Activated T-helper 1 cell treated with anti-CD3 and anti-CD28 coated beads, Interleukin-12 subunit alpha, Interleukin-12 subunit beta, Interleukin-2, Interleukin-4 antibody, amounts not matched to agents 30 ng/mL and 10 ng/mL and 1 ng/mL, durations not matched to agents 14 hours and 24 hours and 36 hours (primary cell): ENCODE measurements at regions not wholly inside any gene's neighbourhood (a gene's known extent, or its start where the extent isn't known, plus 50 kb on each side); places are given as distances from the start of the nearest gene placed in this dataset.

Experiments
- DNase-seq: peaks from one replicate; pipeline ENCODE4 v3.0.0; 2021; ENCODE audit warnings: low spot score
- H3K27ac Mint-ChIP-seq: one replicate; pipeline ENCODE4 v1.8.0; 2021; ENCODE audit warnings: mild to moderate bottlenecking, mixed read lengths
- H3K27me3 Mint-ChIP-seq: one replicate; pipeline ENCODE4 v1.8.0; 2022; ENCODE audit warnings: mild to moderate bottlenecking, moderate library complexity, mixed read lengths; ENCODE audit not compliant: insufficient read depth
- H3K36me3 Mint-ChIP-seq: one replicate; pipeline ENCODE4 v1.8.0; 2021; ENCODE audit warnings: low read depth, mixed read lengths
- H3K4me1 Mint-ChIP-seq: one replicate; pipeline ENCODE4 v1.8.0; 2021; ENCODE audit warnings: low read depth, mixed read lengths
- H3K4me3 Mint-ChIP-seq: one replicate; pipeline ENCODE4 v1.8.0; 2021; ENCODE audit warnings: mild to moderate bottlenecking, moderate library complexity, mixed read lengths
- H3K9me3 Mint-ChIP-seq: one replicate; pipeline ENCODE4 v1.8.0; 2021; ENCODE audit warnings: mixed read lengths
- intact Hi-C: fragments of 100-400 bp; cut with micrococcal nuclease; formaldehyde crosslinking; loops from one replicate; pipeline ENCODE4 v1.15.1; 2024

- H3K4me3 Mint-ChIP-seq, result no peak overlapping the region
Measured at GRCh38 chr17:52754838-52755237, 596.3 kb upstream of the CA10 start.

GRCh38 chr17:52751051-52751450 is 592.5 kb upstream of the CA10 start:
- intact Hi-C loops, result no loop called here
- Mint-ChIP-seq H3K36me3 (no peaks in the 10 kb centered on the region), H3K4me3 (no peak overlapping the region), H3K9me3 (no peaks in the 10 kb centered on the region), H3K4me1 (no peaks in the 10 kb centered on the region), H3K27me3 (no peaks in the 10 kb centered on the region), H3K27ac (no peak overlapping the region)
- DNase-seq, result no peak

More at GRCh38 chr17:52754838-52755237, 596.3 kb upstream of the CA10 start:
- no peaks in the 10 kb centered on the region for H3K4me1 Mint-ChIP-seq
- H3K27me3 Mint-ChIP-seq, result no peaks in the 10 kb centered on the region
- no peak overlapping the region for H3K27ac Mint-ChIP-seq
- H3K36me3 Mint-ChIP-seq, result no peaks in the 10 kb centered on the region
- intact Hi-C loops, result no loop called here
- DNase-seq, result no peak
- H3K9me3 Mint-ChIP-seq, result no peaks in the 10 kb centered on the region

- Mint-ChIP-seq H3K27me3 (no peaks in the 10 kb centered on the region), H3K36me3 (no peaks in the 10 kb centered on the region), H3K4me3 (no peak overlapping the region), H3K4me1 (no peaks in the 10 kb centered on the region), H3K9me3 (no peaks in the 10 kb centered on the region), H3K27ac (no peak overlapping the region)
- no peak for DNase-seq
- intact Hi-C loops, result no loop called here
Measured at GRCh38 chr17:52744179-52744578, 585.7 kb upstream of the CA10 start.

DNA sequence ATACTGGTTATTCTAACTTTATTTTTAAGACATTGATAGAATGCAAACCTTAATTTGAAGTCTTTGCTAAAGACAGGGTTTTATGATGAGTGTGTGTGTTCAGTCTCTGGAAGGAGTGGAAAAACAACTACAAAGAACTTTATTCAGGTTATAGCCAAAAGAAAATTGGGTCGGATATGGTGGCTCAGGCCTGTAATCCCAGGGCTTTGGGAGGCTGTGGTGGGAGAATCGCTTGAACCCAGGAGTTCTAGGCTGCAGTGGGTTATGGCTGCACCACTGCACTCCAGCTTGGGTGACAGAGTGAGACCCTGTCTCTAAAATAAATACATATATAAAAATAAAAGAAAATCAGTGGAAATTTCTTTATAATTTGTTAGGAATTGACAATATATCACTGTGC is 581.5 kb upstream of the CA10 start:
- no peaks in the 10 kb centered on the region for H3K36me3 Mint-ChIP-seq

GRCh38 chr17:52738791-52739190 is 580.3 kb upstream of the CA10 start:
- intact Hi-C loops, result no loop called here
- Mint-ChIP-seq H3K27ac (no peak overlapping the region), H3K9me3 (no peaks in the 10 kb centered on the region), H3K36me3 (no peaks in the 10 kb centered on the region), H3K4me1 (no peaks in the 10 kb centered on the region), H3K27me3 (peaks cover 1% of the 10 kb centered on the region), H3K4me3 (no peak overlapping the region)
- no peak for DNase-seq

More for the DNA sequence above, 581.5 kb upstream of the CA10 start:
- no peak overlapping the region for H3K4me3 Mint-ChIP-seq
- no peaks in the 10 kb centered on the region for H3K9me3 Mint-ChIP-seq
- no peaks in the 10 kb centered on the region for H3K4me1 Mint-ChIP-seq
- no peak for DNase-seq
- no peak overlapping the region for H3K27ac Mint-ChIP-seq
- intact Hi-C loops, result no loop called here
- H3K27me3 Mint-ChIP-seq, result no peaks in the 10 kb centered on the region

GRCh38 chr17:52737071-52737470 is 578.6 kb upstream of the CA10 start:
- H3K27me3 Mint-ChIP-seq, result peaks cover 1% of the 10 kb centered on the region
- no peaks in the 10 kb centered on the region for H3K9me3 Mint-ChIP-seq
- DNase-seq, result no peak
- no peak overlapping the region for H3K27ac Mint-ChIP-seq
- H3K4me3 Mint-ChIP-seq, result no peak overlapping the region
- H3K4me1 Mint-ChIP-seq, result no peaks in the 10 kb centered on the region
- H3K36me3 Mint-ChIP-seq, result no peaks in the 10 kb centered on the region
- intact Hi-C loops, result no loop called here

- Mint-ChIP-seq H3K27me3 (peaks cover 1% of the 10 kb centered on the region), H3K27ac (no peak overlapping the region), H3K9me3 (no peaks in the 10 kb centered on the region), H3K4me1 (no peaks in the 10 kb centered on the region), H3K4me3 (no peak overlapping the region), H3K36me3 (no peaks in the 10 kb centered on the region)
- intact Hi-C loops, result no loop called here
- no peak for DNase-seq
Measured at GRCh38 chr17:52732841-52733240, 574.3 kb upstream of the CA10 start.

DNA sequence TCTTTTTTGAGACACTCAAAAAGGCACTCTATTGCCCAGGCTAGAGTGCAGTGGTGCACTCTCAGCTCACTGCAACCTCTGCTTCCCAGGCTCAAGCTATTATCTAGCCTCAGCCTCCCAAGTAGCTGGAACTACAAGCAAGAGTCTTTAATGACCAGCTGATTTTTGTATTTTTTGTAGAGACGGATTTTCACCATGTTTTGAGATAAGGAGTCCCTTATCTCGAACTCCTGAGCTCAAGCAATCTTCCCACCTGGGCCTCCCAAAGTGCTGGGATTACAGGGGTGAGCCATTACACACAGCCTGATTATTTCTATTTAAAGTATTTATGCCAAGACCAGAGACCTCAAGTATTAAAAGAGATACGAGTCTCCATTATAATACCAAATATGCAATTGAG is 566.1 kb upstream of the CA10 start:
- no peak for DNase-seq
- Mint-ChIP-seq H3K9me3 (no peaks in the 10 kb centered on the region), H3K4me1 (no peaks in the 10 kb centered on the region), H3K27ac (no peak overlapping the region), H3K4me3 (no peak overlapping the region), H3K27me3 (peaks cover 1% of the 10 kb centered on the region), H3K36me3 (no peaks in the 10 kb centered on the region)
- intact Hi-C loops, result no loop called here

- Mint-ChIP-seq H3K9me3 (no peaks in the 10 kb centered on the region), H3K27me3 (peaks cover 1% of the 10 kb centered on the region), H3K36me3 (no peaks in the 10 kb centered on the region), H3K4me1 (no peaks in the 10 kb centered on the region), H3K4me3 (no peak overlapping the region), H3K27ac (no peak overlapping the region)
- DNase-seq, result no peak
- intact Hi-C loops, result no loop called here
Measured at GRCh38 chr17:52721910-52722309, 563.4 kb upstream of the CA10 start.

GRCh38 chr17:52710363-52710901 is 551.9 kb upstream of the CA10 start:
- no peak overlapping the region for H3K27ac Mint-ChIP-seq
- no peaks in the 10 kb centered on the region for H3K27me3 Mint-ChIP-seq
- intact Hi-C loops, result no loop called here
- no peaks in the 10 kb centered on the region for H3K4me1 Mint-ChIP-seq
- no peak overlapping the region for H3K4me3 Mint-ChIP-seq
- DNase-seq, result no peak
- peaks cover 4% of the 10 kb centered on the region for H3K9me3 Mint-ChIP-seq
- H3K36me3 Mint-ChIP-seq, result no peaks in the 10 kb centered on the region

- no peaks in the 10 kb centered on the region for H3K36me3 Mint-ChIP-seq
- no peak overlapping the region for H3K27ac Mint-ChIP-seq
- H3K9me3 Mint-ChIP-seq, result peaks cover 4% of the 10 kb centered on the region
- DNase-seq, result no peak
- H3K4me3 Mint-ChIP-seq, result no peak overlapping the region
- H3K4me1 Mint-ChIP-seq, result no peaks in the 10 kb centered on the region
- intact Hi-C loops, result no loop called here
- no peaks in the 10 kb centered on the region for H3K27me3 Mint-ChIP-seq
Measured at GRCh38 chr17:52709724-52710123, 551.2 kb upstream of the CA10 start.

- no peaks in the 10 kb centered on the region for H3K36me3 Mint-ChIP-seq
- no peaks in the 10 kb centered on the region for H3K4me1 Mint-ChIP-seq
- intact Hi-C loops, result no loop called here
Measured at GRCh38 chr17:52696362-52696761, 537.8 kb upstream of the CA10 start.

GRCh38 chr17:52686140-52686539 is 527.6 kb upstream of the CA10 start:
- H3K4me3 Mint-ChIP-seq, result no peak overlapping the region
- no peaks in the 10 kb centered on the region for H3K4me1 Mint-ChIP-seq
- no peak for DNase-seq
- H3K36me3 Mint-ChIP-seq, result no peaks in the 10 kb centered on the region
- no peaks in the 10 kb centered on the region for H3K27me3 Mint-ChIP-seq
- intact Hi-C loops, result no loop called here
- H3K9me3 Mint-ChIP-seq, result peaks cover 8% of the 10 kb centered on the region
- no peak overlapping the region for H3K27ac Mint-ChIP-seq

More at GRCh38 chr17:52696362-52696761, 537.8 kb upstream of the CA10 start:
- no peaks in the 10 kb centered on the region for H3K27me3 Mint-ChIP-seq
- no peak overlapping the region for H3K4me3 Mint-ChIP-seq
- H3K27ac Mint-ChIP-seq, result no peak overlapping the region
- no peak for DNase-seq
- H3K9me3 Mint-ChIP-seq, result no peaks in the 10 kb centered on the region

DNA sequence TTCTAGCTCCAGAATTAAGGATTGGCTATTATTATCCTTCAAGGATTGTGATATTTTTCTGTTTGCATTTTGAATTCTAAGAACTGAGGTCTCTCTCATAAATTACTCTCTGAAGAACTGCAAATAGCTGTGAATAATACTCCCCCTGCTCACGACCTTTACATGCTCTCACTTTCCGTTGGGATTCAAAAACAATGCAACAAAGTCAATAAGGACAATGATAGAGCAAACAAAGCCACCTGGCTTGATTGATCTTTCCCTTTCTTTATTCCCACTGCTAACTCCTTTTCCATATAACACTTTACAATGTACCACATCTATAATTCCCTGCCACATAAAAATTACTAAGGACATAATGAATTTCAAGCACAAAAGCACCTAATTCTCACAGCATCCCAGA is 523.0 kb upstream of the CA10 start:
- Mint-ChIP-seq H3K4me3 (no peak overlapping the region), H3K27me3 (no peaks in the 10 kb centered on the region), H3K27ac (no peak overlapping the region), H3K36me3 (no peaks in the 10 kb centered on the region), H3K4me1 (no peaks in the 10 kb centered on the region), H3K9me3 (peaks cover 25% of the 10 kb centered on the region)
- DNase-seq, result no peak
- intact Hi-C loops, result no loop called here
